Parathyroid adenoma (tissue), 2 donors: ENCODE measurements at regions not wholly inside any gene's neighbourhood (a gene's known extent, or its start where the extent isn't known, plus 50 kb on each side); places are given as distances from the start of the nearest gene placed in this dataset.

Experiments
- H2AFZ ChIP-seq: fragments of 300-600 bp; sonication (generic); one replicate; pipeline ENCODE4 v1.7.0; 2017; ENCODE audit warnings: antibody characterized with exemption, mild to moderate bottlenecking
- H3K27ac ChIP-seq: fragments of 300-600 bp; sonication (generic); one replicate; pipeline ENCODE4 v1.7.0; 2017
- H3K27me3 ChIP-seq: fragments of 300-600 bp; sonication (generic); one replicate; pipeline ENCODE4 v1.7.0; 2017; ENCODE audit warnings: low read length; ENCODE audit not compliant: control insufficient read depth, insufficient read depth
- H3K36me3 ChIP-seq: fragments of 300-600 bp; sonication (generic); one replicate; pipeline ENCODE4 v1.7.0; 2017; ENCODE audit warnings: low read length; ENCODE audit not compliant: control insufficient read depth, insufficient read depth
- H3K4me1 ChIP-seq: fragments of 300-600 bp; sonication (generic); one replicate; pipeline ENCODE4 v1.7.0; 2017; ENCODE audit warnings: control low read depth
- H3K4me2 ChIP-seq: fragments of 300-600 bp; sonication (generic); one replicate; pipeline ENCODE4 v1.7.0; 2017; ENCODE audit warnings: low read length
- H3K4me3 ChIP-seq: fragments of 300-600 bp; sonication (generic); one replicate; pipeline ENCODE4 v1.7.0; 2017; ENCODE audit warnings: low read depth, low read length
- H3K79me2 ChIP-seq: fragments of 300-600 bp; sonication (generic); one replicate; pipeline ENCODE4 v1.7.0; 2017; ENCODE audit warnings: control low read depth
- H3K9ac ChIP-seq: fragments of 300-600 bp; sonication (generic); one replicate; pipeline ENCODE4 v1.7.0; 2017; ENCODE audit warnings: mild to moderate bottlenecking
- H3K9me3 ChIP-seq: fragments of 300-600 bp; sonication (generic); one replicate; pipeline ENCODE4 v1.7.0; 2017; ENCODE audit warnings: low read length; ENCODE audit not compliant: control insufficient read depth
- TF ChIP-seq, protein P1 (sequence below): fragments of 300-600 bp; sonication (generic); IDR thresholded peaks from one replicate; pipeline ENCODE4 v1.7.0; 2017; ENCODE audit warnings: antibody characterized with exemption, mild to moderate bottlenecking
- donor health status: primary hyperparathyroidism.

DNA sequence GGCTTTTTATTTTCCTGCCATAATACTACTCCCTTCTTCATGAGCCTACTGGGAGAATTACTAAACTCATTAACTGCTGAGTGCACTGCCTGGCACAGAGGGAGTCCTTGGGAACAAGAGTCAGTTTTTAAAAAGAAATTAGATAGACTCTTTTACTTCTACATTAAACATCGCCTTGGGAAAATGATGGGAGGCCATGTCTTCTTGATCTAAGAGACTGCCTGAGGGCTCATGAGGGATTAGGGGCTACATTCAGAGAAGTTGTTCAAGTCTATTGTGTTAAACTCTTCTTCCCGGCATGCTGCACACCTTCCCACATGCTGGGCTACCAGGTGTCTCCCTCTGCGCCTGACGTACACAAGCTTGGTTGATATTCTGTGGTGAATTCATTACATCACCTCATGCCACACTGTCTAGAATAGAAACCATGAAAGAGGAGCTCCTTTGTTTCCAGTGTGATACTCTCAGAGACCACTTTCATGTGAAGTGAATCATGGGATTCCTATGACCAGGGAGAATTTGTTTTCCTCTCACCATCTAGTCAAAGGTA, 1422.3 kb downstream of the AACS start:
- H3K4me2 ChIP-seq = no peak overlapping the region
- H2AFZ ChIP-seq = no peak overlapping the region
- H3K4me3 ChIP-seq = no peak overlapping the region
- no peak overlapping the region for H3K9ac ChIP-seq
- no peaks in the 10 kb centered on the region for H3K79me2 ChIP-seq
- H3K9me3 ChIP-seq = no peaks in the 10 kb centered on the region
- no peak overlapping the region for H3K27ac ChIP-seq
- no peaks in the 10 kb centered on the region for H3K4me1 ChIP-seq
- H3K27me3 ChIP-seq = no peaks in the 10 kb centered on the region
- no peaks in the 10 kb centered on the region for H3K36me3 ChIP-seq
- TF ChIP-seq, protein P1, sequence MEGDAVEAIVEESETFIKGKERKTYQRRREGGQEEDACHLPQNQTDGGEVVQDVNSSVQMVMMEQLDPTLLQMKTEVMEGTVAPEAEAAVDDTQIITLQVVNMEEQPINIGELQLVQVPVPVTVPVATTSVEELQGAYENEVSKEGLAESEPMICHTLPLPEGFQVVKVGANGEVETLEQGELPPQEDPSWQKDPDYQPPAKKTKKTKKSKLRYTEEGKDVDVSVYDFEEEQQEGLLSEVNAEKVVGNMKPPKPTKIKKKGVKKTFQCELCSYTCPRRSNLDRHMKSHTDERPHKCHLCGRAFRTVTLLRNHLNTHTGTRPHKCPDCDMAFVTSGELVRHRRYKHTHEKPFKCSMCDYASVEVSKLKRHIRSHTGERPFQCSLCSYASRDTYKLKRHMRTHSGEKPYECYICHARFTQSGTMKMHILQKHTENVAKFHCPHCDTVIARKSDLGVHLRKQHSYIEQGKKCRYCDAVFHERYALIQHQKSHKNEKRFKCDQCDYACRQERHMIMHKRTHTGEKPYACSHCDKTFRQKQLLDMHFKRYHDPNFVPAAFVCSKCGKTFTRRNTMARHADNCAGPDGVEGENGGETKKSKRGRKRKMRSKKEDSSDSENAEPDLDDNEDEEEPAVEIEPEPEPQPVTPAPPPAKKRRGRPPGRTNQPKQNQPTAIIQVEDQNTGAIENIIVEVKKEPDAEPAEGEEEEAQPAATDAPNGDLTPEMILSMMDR = no peak

GRCh38 chr12:126488806-126489205, 1423.6 kb downstream of the AACS start:
- Histone ChIP-seq H3K27ac (no peak overlapping the region), H3K4me2 (no peak overlapping the region), H3K4me1 (no peaks in the 10 kb centered on the region), H3K79me2 (no peaks in the 10 kb centered on the region), H2AFZ (no peak overlapping the region), H3K9me3 (no peaks in the 10 kb centered on the region), H3K27me3 (no peaks in the 10 kb centered on the region), H3K36me3 (no peaks in the 10 kb centered on the region), H3K9ac (no peak overlapping the region), H3K4me3 (no peak overlapping the region)
- TF ChIP-seq, protein P1 = no peak

DNA sequence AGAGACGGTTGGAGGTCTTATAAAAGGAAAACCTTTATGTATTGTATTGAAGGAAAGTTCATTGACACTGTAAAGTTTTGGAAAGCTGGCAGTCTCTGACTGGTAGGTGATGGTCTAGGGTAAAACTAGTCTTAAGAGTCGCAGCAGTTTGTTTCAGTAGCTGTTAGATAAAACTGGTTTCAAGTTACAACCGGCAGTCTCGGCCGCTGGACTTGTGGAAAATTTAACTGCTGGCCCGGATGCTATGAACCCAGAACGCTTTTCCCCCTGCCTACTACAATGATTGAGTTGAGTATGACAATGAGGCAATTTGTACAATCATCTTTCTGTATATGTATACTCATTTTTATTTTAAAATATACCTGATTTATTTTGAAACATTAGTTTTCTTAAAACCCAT, 1426.9 kb downstream of the AACS start:
- no peaks in the 10 kb centered on the region for H3K4me1 ChIP-seq
- no peak overlapping the region for H3K27ac ChIP-seq
- no peak overlapping the region for H3K4me3 ChIP-seq
- H3K9ac ChIP-seq = no peak overlapping the region
- no peak overlapping the region for H2AFZ ChIP-seq
- no peaks in the 10 kb centered on the region for H3K36me3 ChIP-seq
- H3K9me3 ChIP-seq = no peaks in the 10 kb centered on the region
- TF ChIP-seq, protein P1 = no peak
- no peaks in the 10 kb centered on the region for H3K79me2 ChIP-seq
- no peaks in the 10 kb centered on the region for H3K27me3 ChIP-seq
- no peak overlapping the region for H3K4me2 ChIP-seq

GRCh38 chr12:126493366-126494108, 1428.3 kb downstream of the AACS start:
- H3K4me2 ChIP-seq = no peak overlapping the region
- H3K27me3 ChIP-seq = no peaks in the 10 kb centered on the region
- no peaks in the 10 kb centered on the region for H3K79me2 ChIP-seq
- TF ChIP-seq, protein P1 = no peak
- H3K4me1 ChIP-seq = no peaks in the 10 kb centered on the region
- no peak overlapping the region for H3K27ac ChIP-seq
- no peak overlapping the region for H3K4me3 ChIP-seq
- H3K36me3 ChIP-seq = no peaks in the 10 kb centered on the region
- H2AFZ ChIP-seq = no peak overlapping the region
- no peaks in the 10 kb centered on the region for H3K9me3 ChIP-seq
- H3K9ac ChIP-seq = no peak overlapping the region

DNA sequence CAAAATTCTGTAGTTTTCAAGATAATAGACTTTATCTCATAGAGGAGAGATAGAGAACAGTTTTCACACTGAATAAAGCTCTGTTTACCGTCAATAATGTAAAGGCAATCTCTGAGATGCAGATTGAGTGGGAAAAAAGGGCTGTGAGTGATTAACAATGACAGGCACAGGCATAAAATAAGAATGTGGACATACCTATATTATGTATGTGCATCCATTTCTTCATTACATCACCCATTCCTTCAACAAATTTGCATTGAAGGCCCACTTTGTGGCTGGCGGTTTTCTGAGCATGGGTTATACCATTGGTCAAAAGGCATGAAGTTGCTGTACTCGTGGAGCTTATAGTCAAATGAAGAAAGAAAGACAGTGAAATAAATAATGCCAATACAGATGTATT, 1431.0 kb downstream of the AACS start:
- Histone ChIP-seq H3K4me2 (no peak overlapping the region), H3K27me3 (no peaks in the 10 kb centered on the region), H3K79me2 (no peaks in the 10 kb centered on the region), H3K4me1 (no peaks in the 10 kb centered on the region), H3K9me3 (no peaks in the 10 kb centered on the region), H3K4me3 (no peak overlapping the region), H3K9ac (no peak overlapping the region), H3K36me3 (no peaks in the 10 kb centered on the region), H2AFZ (no peak overlapping the region), H3K27ac (no peak overlapping the region)
- TF ChIP-seq, protein P1 = no peak
